ENCODE measurements at regions not wholly inside any gene's neighbourhood (a gene's known extent, or its start where the extent isn't known, plus 50 kb on each side); places are given as distances from the start of the nearest gene placed in this dataset.

DNA sequence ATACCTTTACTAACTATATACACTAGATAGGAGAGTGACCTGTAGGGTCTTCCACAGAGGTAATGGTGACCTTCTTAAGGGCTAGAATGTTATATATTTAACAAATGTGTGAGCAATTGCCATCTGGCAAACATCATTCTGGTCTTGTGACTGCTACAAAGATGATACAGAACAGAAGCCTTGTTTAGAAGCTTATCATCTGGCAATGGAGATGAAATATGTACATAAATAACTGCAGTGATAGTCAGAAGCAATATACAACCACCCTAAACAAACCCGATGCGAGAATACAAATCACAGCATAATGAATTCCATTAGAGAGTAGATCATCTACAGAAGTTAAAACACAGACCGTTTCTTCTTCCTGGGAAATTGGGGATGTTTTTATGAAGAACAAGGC, 952.7 kb upstream of the SLIT2 start:
- TF ChIP-seq TAF1 (IDR thresholded peaks at IDR 0.05; ENCODE audit: borderline replicate concordance, insufficient read depth, low read length) (no peak), FOXP2 (optimal IDR thresholded peaks at IDR 0.05; ENCODE audit: borderline replicate concordance, extremely low read depth, extremely low read length, insufficient read depth) (no peak), POLR2AphosphoS5 (IDR thresholded peaks at IDR 0.05; ENCODE audit: low read depth, low read length) (no peak), SIN3A (IDR thresholded peaks at IDR 0.05; ENCODE audit: borderline replicate concordance, insufficient read depth, low read length) (no peak)
- TF ChIP-seq, protein P1, sequence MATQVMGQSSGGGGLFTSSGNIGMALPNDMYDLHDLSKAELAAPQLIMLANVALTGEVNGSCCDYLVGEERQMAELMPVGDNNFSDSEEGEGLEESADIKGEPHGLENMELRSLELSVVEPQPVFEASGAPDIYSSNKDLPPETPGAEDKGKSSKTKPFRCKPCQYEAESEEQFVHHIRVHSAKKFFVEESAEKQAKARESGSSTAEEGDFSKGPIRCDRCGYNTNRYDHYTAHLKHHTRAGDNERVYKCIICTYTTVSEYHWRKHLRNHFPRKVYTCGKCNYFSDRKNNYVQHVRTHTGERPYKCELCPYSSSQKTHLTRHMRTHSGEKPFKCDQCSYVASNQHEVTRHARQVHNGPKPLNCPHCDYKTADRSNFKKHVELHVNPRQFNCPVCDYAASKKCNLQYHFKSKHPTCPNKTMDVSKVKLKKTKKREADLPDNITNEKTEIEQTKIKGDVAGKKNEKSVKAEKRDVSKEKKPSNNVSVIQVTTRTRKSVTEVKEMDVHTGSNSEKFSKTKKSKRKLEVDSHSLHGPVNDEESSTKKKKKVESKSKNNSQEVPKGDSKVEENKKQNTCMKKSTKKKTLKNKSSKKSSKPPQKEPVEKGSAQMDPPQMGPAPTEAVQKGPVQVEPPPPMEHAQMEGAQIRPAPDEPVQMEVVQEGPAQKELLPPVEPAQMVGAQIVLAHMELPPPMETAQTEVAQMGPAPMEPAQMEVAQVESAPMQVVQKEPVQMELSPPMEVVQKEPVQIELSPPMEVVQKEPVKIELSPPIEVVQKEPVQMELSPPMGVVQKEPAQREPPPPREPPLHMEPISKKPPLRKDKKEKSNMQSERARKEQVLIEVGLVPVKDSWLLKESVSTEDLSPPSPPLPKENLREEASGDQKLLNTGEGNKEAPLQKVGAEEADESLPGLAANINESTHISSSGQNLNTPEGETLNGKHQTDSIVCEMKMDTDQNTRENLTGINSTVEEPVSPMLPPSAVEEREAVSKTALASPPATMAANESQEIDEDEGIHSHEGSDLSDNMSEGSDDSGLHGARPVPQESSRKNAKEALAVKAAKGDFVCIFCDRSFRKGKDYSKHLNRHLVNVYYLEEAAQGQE (IDR thresholded peaks at IDR 0.05; ENCODE audit: insufficient read depth in 1 of 2, low read depth in 2 of 2, low read length in 2 of 2) = no peak

DNA sequence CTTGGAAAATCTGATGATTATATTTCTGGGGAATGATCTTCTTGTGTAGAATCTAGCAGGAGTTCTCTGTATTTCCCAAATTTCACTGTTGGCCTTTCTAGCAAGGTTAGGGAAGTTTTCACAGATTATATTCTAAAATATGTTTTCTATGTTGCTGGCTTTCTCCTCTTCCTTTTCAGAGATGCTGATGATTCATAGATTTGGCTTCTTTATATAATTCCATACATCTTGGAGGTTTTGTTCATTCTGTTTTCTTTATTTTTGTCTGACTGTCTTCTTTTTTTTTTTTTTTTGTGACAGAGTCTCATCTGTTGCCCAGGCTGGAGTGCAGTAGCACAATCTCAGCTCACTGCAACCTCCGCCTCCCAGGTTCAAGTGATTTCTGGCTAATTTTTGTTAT, 957.9 kb upstream of the SLIT2 start:
- TF ChIP-seq TAF1 (IDR thresholded peaks at IDR 0.05; ENCODE audit: borderline replicate concordance, insufficient read depth, low read length) (no peak), POLR2AphosphoS5 (IDR thresholded peaks at IDR 0.05; ENCODE audit: low read depth, low read length) (no peak), SIN3A (IDR thresholded peaks at IDR 0.05; ENCODE audit: borderline replicate concordance, insufficient read depth, low read length) (no peak)

DNA sequence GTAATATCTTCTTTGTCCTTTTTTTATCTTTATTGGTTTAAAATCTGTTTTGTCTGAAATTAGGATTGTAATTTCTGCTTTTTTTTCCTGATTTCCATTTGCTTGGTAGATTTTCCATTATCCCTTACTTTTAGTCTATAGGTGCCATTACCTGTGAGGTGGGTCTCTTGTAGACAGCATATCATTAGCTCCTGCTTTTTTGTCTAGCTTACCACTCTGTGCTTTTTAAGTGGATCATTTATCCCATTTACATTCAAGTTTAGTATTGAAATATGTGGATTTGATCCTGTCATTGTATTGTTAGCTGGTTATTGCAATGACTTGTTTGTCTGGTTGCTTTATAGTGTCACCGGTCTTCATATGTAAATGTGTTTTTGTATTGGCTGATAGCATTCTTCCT, 958.6 kb upstream of the SLIT2 start:
- no peak for TF ChIP-seq TAF1 (IDR thresholded peaks at IDR 0.05; ENCODE audit: borderline replicate concordance, insufficient read depth, low read length)
- no peak for TF ChIP-seq FOXP2 (optimal IDR thresholded peaks at IDR 0.05; ENCODE audit: borderline replicate concordance, extremely low read depth, extremely low read length, insufficient read depth)
- no peak for TF ChIP-seq POLR2AphosphoS5 (IDR thresholded peaks at IDR 0.05; ENCODE audit: low read depth, low read length)
- no peak for TF ChIP-seq SIN3A (IDR thresholded peaks at IDR 0.05; ENCODE audit: borderline replicate concordance, insufficient read depth, low read length)
- TF ChIP-seq, protein P1 (IDR thresholded peaks at IDR 0.05; ENCODE audit: insufficient read depth in 1 of 2, low read depth in 2 of 2, low read length in 2 of 2) = no peak

DNA sequence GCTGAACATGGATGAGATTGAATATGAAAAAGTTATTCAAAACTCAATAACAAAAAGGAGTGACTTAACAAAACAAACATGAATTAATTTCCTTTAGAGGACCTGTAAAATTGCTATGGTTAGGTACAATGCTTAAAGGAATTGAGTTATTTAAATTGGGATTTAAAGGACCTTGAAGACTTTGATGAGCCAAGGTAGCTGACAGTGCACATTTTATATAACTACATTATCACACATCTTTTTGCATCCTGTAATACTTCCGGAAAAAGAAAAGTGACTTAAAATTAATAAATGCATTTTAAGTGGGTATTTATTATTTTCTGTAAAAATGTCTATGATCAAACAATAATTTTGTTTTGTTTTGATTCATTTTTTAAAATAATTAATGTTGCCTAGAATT, 964.8 kb upstream of the SLIT2 start:
- TF ChIP-seq FOXP2 (optimal IDR thresholded peaks at IDR 0.05; ENCODE audit: borderline replicate concordance, extremely low read depth, extremely low read length, insufficient read depth) (no peak), POLR2AphosphoS5 (IDR thresholded peaks at IDR 0.05; ENCODE audit: low read depth, low read length) (no peak), SIN3A (IDR thresholded peaks at IDR 0.05; ENCODE audit: borderline replicate concordance, insufficient read depth, low read length) (no peak), TAF1 (IDR thresholded peaks at IDR 0.05; ENCODE audit: borderline replicate concordance, insufficient read depth, low read length) (no peak)
- TF ChIP-seq, protein P1 (IDR thresholded peaks at IDR 0.05; ENCODE audit: insufficient read depth in 1 of 2, low read depth in 2 of 2, low read length in 2 of 2) = no peak

DNA sequence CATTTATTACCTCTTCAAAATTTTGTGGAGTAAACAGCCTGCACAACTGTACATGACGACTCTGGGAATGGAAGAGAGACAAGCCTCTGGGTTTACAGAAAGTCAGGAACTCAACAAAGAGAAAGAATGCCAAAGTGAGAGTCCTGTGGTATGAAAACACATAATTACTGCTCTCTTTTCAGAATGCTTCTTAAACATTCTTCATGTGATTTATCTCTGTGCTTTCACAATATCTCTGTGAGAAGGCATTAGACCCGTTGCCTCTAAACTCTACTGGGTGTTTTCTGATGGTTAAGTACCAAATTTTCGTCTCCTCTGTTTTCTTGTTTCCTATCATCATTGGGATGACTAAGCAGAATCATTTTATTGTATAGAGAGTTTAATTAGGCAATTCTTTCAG, 966.6 kb upstream of the SLIT2 start:
- TF ChIP-seq, protein P1 (IDR thresholded peaks at IDR 0.05; ENCODE audit: insufficient read depth in 1 of 2, low read depth in 2 of 2, low read length in 2 of 2) = no peak
- no peak for TF ChIP-seq POLR2AphosphoS5 (IDR thresholded peaks at IDR 0.05; ENCODE audit: low read depth, low read length)
- no peak for TF ChIP-seq SIN3A (IDR thresholded peaks at IDR 0.05; ENCODE audit: borderline replicate concordance, insufficient read depth, low read length)
- no peak for TF ChIP-seq FOXP2 (optimal IDR thresholded peaks at IDR 0.05; ENCODE audit: borderline replicate concordance, extremely low read depth, extremely low read length, insufficient read depth)
- no peak for TF ChIP-seq TAF1 (IDR thresholded peaks at IDR 0.05; ENCODE audit: borderline replicate concordance, insufficient read depth, low read length)

Data from PFSK-1 (cell line).